H1 (cell line): ENCODE measurements at regions not wholly inside any gene's neighbourhood (a gene's known extent, or its start where the extent isn't known, plus 50 kb on each side); places are given as distances from the start of the nearest gene placed in this dataset.

Source experiments
- CTCF ChIA-PET: fragments of 300-600 bp; sonication (Branson Sonifier 250); formaldehyde crosslinking; loops from one replicate; lab custom pipeline; 2021; ENCODE audit not compliant: partially characterized antibody; lab: Charles Lee
- POLR2A ChIA-PET: fragments of 300-600 bp; sonication (Branson Sonifier 250); formaldehyde crosslinking; loops from one replicate; lab custom pipeline; 2021; ENCODE audit warnings: inconsistent platforms; ENCODE audit not compliant: partially characterized antibody; lab: Charles Lee
- DNase-seq, 2 experiments: peaks; one replicate each; pipeline versions ENCODE4 v3.0.0 to v3.0.0-alpha.2; 2010 to 2022; ENCODE audit warnings: low spot score in 2 of 2, low read depth in 1 of 2, mixed read lengths in 1 of 2
- FAIRE-seq: peaks from 2 replicates; lab custom pipeline; 2011; peaks lifted over from hg19 to GRCh38; lab: Jason Lieb, UNC
- H2AFZ ChIP-seq: 2 replicates; pipeline ENCODE4 v1.8.1; 2012; ENCODE audit warnings: low read length, inconsistent platforms
- H2AK5ac ChIP-seq: 2 replicates; pipeline ENCODE4 v1.6.1; 2013; ENCODE audit warnings: low read depth, low read length
- H2BK120ac ChIP-seq: replicated peaks from 2 replicates; pipeline ENCODE3; 2013; ENCODE audit warnings: low read depth, low read length, inconsistent platforms
- H2BK12ac ChIP-seq: 2 replicates; pipeline ENCODE4 v1.6.1; 2013; ENCODE audit warnings: low read depth, low read length
- H2BK15ac ChIP-seq: 2 replicates; pipeline ENCODE4 v1.6.1; 2013; ENCODE audit warnings: low read length
- H2BK20ac ChIP-seq: 2 replicates; pipeline ENCODE4 v1.6.1; 2013; ENCODE audit warnings: low read length
- H2BK5ac ChIP-seq: 2 replicates; pipeline ENCODE4 v1.6.1; 2013; ENCODE audit warnings: low read depth, low read length
- H3K14ac ChIP-seq: 2 replicates; pipeline ENCODE4 v1.6.1; 2013; ENCODE audit warnings: inconsistent platforms; ENCODE audit not compliant: insufficient read length
- H3K18ac ChIP-seq: 2 replicates; pipeline ENCODE4 v1.6.1; 2013; ENCODE audit warnings: low read length; ENCODE audit errors: extremely low read depth
- H3K23ac ChIP-seq: 2 replicates; pipeline ENCODE4 v1.6.1; 2013; ENCODE audit warnings: inconsistent platforms; ENCODE audit not compliant: insufficient read length
- H3K23me2 ChIP-seq: 2 replicates; pipeline ENCODE4 v1.6.1; 2013; ENCODE audit warnings: low read depth, low read length
- H3K27ac ChIP-seq: 2 replicates; pipeline ENCODE4 v1.6.1; 2011; ENCODE audit warnings: low read depth, low read length, inconsistent platforms
- H3K27me3 ChIP-seq, 4 experiments: replicated peaks in 1 of 4; 1 replicate in 1 of 4; 2 replicates in 3 of 4; pipeline versions ENCODE4 v1.6.1 to v1.8.1; 2011 to 2013; ENCODE audit warnings: low read length in 3 of 4, mild to moderate bottlenecking in 3 of 4, inconsistent platforms in 2 of 4, mixed read lengths in 2 of 4, moderate library complexity in 1 of 4; ENCODE audit not compliant: control insufficient read depth in 3 of 4, insufficient read depth in 3 of 4; ENCODE audit errors: extremely low read depth in 1 of 4
- H3K36me3 ChIP-seq, 4 experiments: 2 replicates each; pipeline versions ENCODE4 v1.6.1 to v1.8.1; 2011 to 2013; ENCODE audit warnings: mild to moderate bottlenecking in 4 of 4, low read length in 3 of 4, moderate library complexity in 2 of 4, control low read depth in 1 of 4, inconsistent platforms in 1 of 4; ENCODE audit not compliant: insufficient read depth in 4 of 4, control insufficient read depth in 2 of 4
- H3K4ac ChIP-seq: replicated peaks from 2 replicates; pipeline ENCODE3; 2013; ENCODE audit warnings: low read length, low read depth, mixed read lengths, inconsistent platforms; ENCODE audit not compliant: insufficient read length
- H3K4me1 ChIP-seq, 4 experiments: replicated peaks in 1 of 4; 1 replicate in 1 of 4; 2 replicates in 3 of 4; pipeline versions ENCODE4 v1.6.1 to v1.8.1; 2011 to 2013; ENCODE audit warnings: low read length in 3 of 4, inconsistent platforms in 2 of 4, mixed read lengths in 1 of 4; ENCODE audit not compliant: insufficient read depth in 4 of 4, control insufficient read depth in 3 of 4
- H3K4me2 ChIP-seq, 2 experiments: 2 replicates each; pipeline versions ENCODE4 v1.6.1 to v1.8.1; 2011 to 2013; ENCODE audit warnings: low read depth in 2 of 2, low read length in 2 of 2, control low read depth in 1 of 2, inconsistent platforms in 1 of 2, mild to moderate bottlenecking in 1 of 2; ENCODE audit not compliant: insufficient read depth in 1 of 2
- H3K4me3 ChIP-seq, 4 experiments: fragments of 200-600, 300-600 bp in 1 of 4; sonication (generic), shearing (Covaris generic), sonication (Bioruptor Twin) in 1 of 4; 2 replicates each; pipeline versions ENCODE4 v1.5.1 to v1.8.1; 2011 to 2016; ENCODE audit warnings: low read length in 4 of 4, low read depth in 3 of 4, control low read depth in 2 of 4, inconsistent platforms in 2 of 4, mild to moderate bottlenecking in 2 of 4, mixed read lengths in 1 of 4, moderate library complexity in 1 of 4; ENCODE audit not compliant: insufficient read depth in 2 of 4; ENCODE audit errors: extremely low read depth in 1 of 4
- H3K56ac ChIP-seq: replicated peaks from 2 replicates; pipeline ENCODE3; 2013; ENCODE audit warnings: low read depth, mild to moderate bottlenecking, mixed read lengths, low read length, inconsistent platforms; ENCODE audit not compliant: insufficient read length
- H3K79me1 ChIP-seq: 2 replicates; pipeline ENCODE4 v1.6.1; 2013; ENCODE audit warnings: low read depth, low read length, control low read depth
- H3K79me2 ChIP-seq, 2 experiments: 2 replicates each; pipeline versions ENCODE4 v1.6.1 to v1.8.1; 2012 to 2013; ENCODE audit warnings: low read length in 2 of 2, mild to moderate bottlenecking in 2 of 2, inconsistent platforms in 1 of 2; ENCODE audit not compliant: insufficient read depth in 2 of 2, control insufficient read depth in 1 of 2
- H3K9ac ChIP-seq, 4 experiments: replicated peaks in 1 of 4; 1 replicate in 1 of 4; 2 replicates in 3 of 4; pipeline versions ENCODE4 v1.6.1 to v1.8.1; 2011 to 2013; ENCODE audit warnings: low read depth in 3 of 4, low read length in 3 of 4, control low read depth in 2 of 4, mild to moderate bottlenecking in 2 of 4, moderate library complexity in 2 of 4, inconsistent platforms in 1 of 4; ENCODE audit errors: extremely low read depth in 1 of 4
- H3K9me3 ChIP-seq, 2 experiments: 2 replicates each; pipeline versions ENCODE4 v1.6.1 to v1.8.1; 2012 to 2013; ENCODE audit warnings: mild to moderate bottlenecking in 2 of 2, moderate library complexity in 2 of 2, control low read depth in 1 of 2, inconsistent platforms in 1 of 2, low read depth in 1 of 2, low read length in 1 of 2, mixed read lengths in 1 of 2; ENCODE audit not compliant: insufficient read depth in 2 of 2
- H4K20me1 ChIP-seq, 2 experiments: replicated peaks in 1 of 2; 2 replicates each; pipeline versions ENCODE3 to v1.8.1; 2011 to 2013; ENCODE audit warnings: inconsistent platforms in 2 of 2, low read length in 2 of 2, mild to moderate bottlenecking in 1 of 2; ENCODE audit not compliant: insufficient read depth in 2 of 2, control insufficient read depth in 1 of 2
- H4K5ac ChIP-seq: 2 replicates; pipeline ENCODE4 v1.6.1; 2013; ENCODE audit warnings: low read length, low read depth, mixed read lengths, inconsistent platforms; ENCODE audit not compliant: insufficient read length
- H4K8ac ChIP-seq: 2 replicates; pipeline ENCODE4 v1.8.0; 2013; ENCODE audit warnings: mild to moderate bottlenecking, moderate library complexity, low read length, inconsistent platforms; ENCODE audit not compliant: insufficient read depth; ENCODE audit errors: extremely low read depth
- H4K91ac ChIP-seq: replicated peaks from 2 replicates; pipeline ENCODE3; 2013; ENCODE audit warnings: low read length, mixed read lengths, inconsistent platforms; ENCODE audit not compliant: insufficient read length
- ASH2L ChIP-seq: fragments of 200-600, 300-600 bp; sonication (generic); IDR thresholded peaks from one replicate; pipeline ENCODE4 v1.7.1; 2017; ENCODE audit warnings: low read length
- EGR1 ChIP-seq: IDR thresholded peaks from 2 replicates; pipeline ENCODE4 v1.6.1; 2011; ENCODE audit warnings: low read depth, low read length, borderline replicate concordance
- EP300 ChIP-seq, 2 experiments: IDR thresholded peaks; 1 replicate in 1 of 2; 2 replicates in 1 of 2; pipeline ENCODE4 v1.6.1; 2011 to 2012; ENCODE audit warnings: low read depth in 2 of 2, low read length in 2 of 2, mild to moderate bottlenecking in 2 of 2, borderline replicate concordance in 1 of 2, inconsistent platforms in 1 of 2, moderate library complexity in 1 of 2
- KDM1A ChIP-seq: fragments of 200-600, 300-600 bp; sonication (generic); IDR thresholded peaks from 2 replicates; pipeline ENCODE4 v1.7.1; 2016; ENCODE audit warnings: mild to moderate bottlenecking, low read length, borderline replicate concordance
- POLR2AphosphoS5 ChIP-seq: IDR thresholded peaks from 2 replicates; pipeline ENCODE4 v1.6.1; 2011; ENCODE audit warnings: low read depth, low read length
- RFX5 ChIP-seq: IDR thresholded peaks from 2 replicates; pipeline ENCODE4 v1.6.1; 2011; ENCODE audit warnings: low read depth, low read length, improper control_type of control experiment, borderline replicate concordance
- SIX5 ChIP-seq: IDR thresholded peaks from 2 replicates; pipeline ENCODE4 v1.6.1; 2011; ENCODE audit warnings: mild to moderate bottlenecking, low read depth, low read length
- WGBS, 2 experiments: shearing (Covaris generic) in 1 of 2; methylation state at CpG; one replicate each; pipeline versions ENCODE4 v1.1.6 to v1.1.7; 2013 to 2015; ENCODE audit warnings: low lambda C conversion rate in 2 of 2, mixed read lengths in 2 of 2, inconsistent platforms in 1 of 2, low coverage in 1 of 2, missing lambda C conversion rate in 1 of 2; ENCODE audit not compliant: insufficient replicate concordance in 2 of 2, insufficient coverage in 1 of 2, insufficient read length in 1 of 2; ENCODE audit errors: extremely low coverage in 1 of 2, missing lambda C conversion rate in 1 of 2; 5-methylcytosine and 5-hydroxymethylcytosine counted together

DNA sequence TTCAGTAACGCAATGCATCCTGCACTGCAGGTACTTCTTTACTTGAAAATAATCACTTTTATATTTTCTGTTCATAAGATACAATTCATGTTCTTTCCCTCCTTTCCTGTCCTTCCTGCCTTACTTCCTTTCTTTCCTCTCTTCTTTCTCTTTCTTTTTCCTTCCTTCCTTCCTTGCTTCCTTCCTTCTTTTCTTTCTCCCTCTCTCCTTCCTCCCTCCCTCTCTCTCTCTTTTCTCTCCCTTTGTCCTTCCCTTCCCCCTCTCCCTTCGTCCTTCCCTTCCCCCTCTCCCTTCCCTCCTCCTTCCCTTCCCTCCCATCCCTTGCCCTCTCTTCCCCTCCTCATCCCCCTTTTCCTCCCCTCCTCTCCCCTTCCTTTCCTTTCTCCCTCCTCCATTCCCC, 227.8 kb upstream of the KLF6 start:
- no peak overlapping the region for H4K91ac ChIP-seq
- no peak overlapping the region for H4K8ac ChIP-seq
- no peaks in the 10 kb centered on the region for H3K9me3 ChIP-seq
- no peaks in the 10 kb centered on the region for H3K36me3 ChIP-seq
- H4K5ac ChIP-seq: no peak overlapping the region
- no peak overlapping the region for H3K56ac ChIP-seq
- ChIA-PET CTCF (no interaction called here), POLR2A (no interaction called here)
- H3K23me2 ChIP-seq: no peaks in the 10 kb centered on the region; the same call in 1 of the 2 replicates
- DNase-seq: no peak
- no peak overlapping the region for H3K9ac ChIP-seq
- H2AFZ ChIP-seq: no peak overlapping the region
- peaks cover 0 to 7% (median 2%) of the 10 kb centered on the region in 4 experiments; a peak in 2 of 7 replicates for H3K4me1 ChIP-seq
- no peaks in the 10 kb centered on the region for H3K79me2 ChIP-seq
- FAIRE-seq: no peak
- no peak overlapping the region for H2BK15ac ChIP-seq
- no peak overlapping the region for H3K14ac ChIP-seq
- H3K27ac ChIP-seq: no peak overlapping the region
- H2BK5ac ChIP-seq: no peak overlapping the region
- H3K18ac ChIP-seq: no peak overlapping the region
- 50% methylated on average over 2 of the region's 2 CpGs; no CpG with 5 or more reads in 1 of the 2 experiments for WGBS, 2 experiments
- no peak overlapping the region for H2AK5ac ChIP-seq
- H3K27me3 ChIP-seq: no peaks in the 10 kb centered on the region
- no peak overlapping the region for H3K4me2 ChIP-seq
- H4K20me1 ChIP-seq: no peaks in the 10 kb centered on the region
- H3K23ac ChIP-seq: no peak overlapping the region
- H3K4me3 ChIP-seq: no peak overlapping the region
- no peak overlapping the region for H2BK120ac ChIP-seq
- no peaks in the 10 kb centered on the region for H3K79me1 ChIP-seq
- no peak overlapping the region for H2BK12ac ChIP-seq
- H3K4ac ChIP-seq: no peak overlapping the region
- no peak overlapping the region for H2BK20ac ChIP-seq
- no peak for TF ChIP-seq ASH2L
- TF ChIP-seq SIX5: no peak
- TF ChIP-seq EP300 (IDR thresholded peaks at IDR 0.05; ENCODE audit: borderline replicate concordance in 1 of 2, low read depth in 2 of 2, low read length in 2 of 2): no peak
- TF ChIP-seq EGR1: no peak
- TF ChIP-seq RFX5: no peak
- TF ChIP-seq KDM1A: no peak
- TF ChIP-seq POLR2AphosphoS5: no peak
